ENCODE measurements at regions not wholly inside any gene's neighbourhood (a gene's known extent, or its start where the extent isn't known, plus 50 kb on each side); places are given as distances from the start of the nearest gene placed in this dataset.

DNA sequence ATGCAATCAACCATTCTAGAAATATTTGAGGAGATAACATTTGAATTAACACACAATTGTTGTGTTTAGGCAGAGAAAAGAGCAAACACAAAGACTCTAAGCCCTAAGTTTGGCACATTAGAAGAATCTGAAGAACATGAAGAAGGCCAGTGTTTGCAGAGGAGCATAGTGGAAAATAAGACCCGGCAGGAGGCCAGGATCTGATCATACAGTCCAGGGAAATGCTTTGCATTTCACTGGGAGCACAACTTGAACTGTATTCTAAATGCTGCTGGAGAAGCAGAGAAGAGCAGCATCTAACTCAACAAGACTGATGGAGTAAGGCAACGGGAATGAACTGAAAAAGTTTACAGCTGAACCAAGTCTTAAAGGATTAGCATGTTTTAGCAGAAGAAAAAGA is 463.4 kb downstream of the ZNF608 start:
- in situ Hi-C loops (cut with MboI; ENCODE audit: low pct_unique_long_range_greater_than_20kb in 2 of 9, low sequenced_read_pairs in 9 of 9, unreplicated experiment in 9 of 9) = no loop called here
- WGBS, 10 experiments = 17 to 92% (median 53%) methylated on average over 1 to 2 of the region's 2 CpGs; no CpG with 5 or more reads in 1 of the 10 experiments
- Histone ChIP-seq H3K27ac (no peak overlapping the region), H3K4me3 (no peak overlapping the region), H3K4me1 (replicated peaks in 1 of 2) (peaks cover 11 to 21% of the 10 kb centered on the region in 2 donors)
- peak in 2 of 8 experiments; percentile 16 to 17 for ATAC-seq (replicated peaks in 6 of 8)

DNA sequence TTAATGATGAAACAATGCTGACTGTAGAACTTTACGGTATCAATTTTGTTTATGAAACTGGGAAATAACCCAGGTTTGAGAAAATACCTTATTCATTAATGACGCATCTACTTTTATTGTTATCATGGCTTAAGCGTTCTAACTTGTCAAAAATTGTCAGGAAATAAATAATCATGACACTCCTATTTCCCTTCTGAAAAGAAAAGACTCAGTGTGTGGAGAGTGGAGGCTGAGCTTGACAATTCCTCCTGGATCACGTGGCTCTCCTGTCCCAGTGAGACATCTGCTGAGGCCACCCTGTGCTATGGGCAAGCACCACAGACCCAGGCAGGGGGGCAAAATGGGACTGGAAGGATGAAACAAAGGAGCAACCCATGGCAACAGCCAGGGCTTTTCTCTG is 466.4 kb downstream of the ZNF608 start:
- Histone ChIP-seq H3K27ac (no peak overlapping the region), H3K4me3 (no peak overlapping the region), H3K4me1 (replicated peaks in 1 of 2) (peaks cover 11 to 17% of the 10 kb centered on the region in 2 donors)
- WGBS, 10 experiments = 33 to 100% (median 73%) methylated on average over 1 to 4 of the region's 4 CpGs
- in situ Hi-C loops (cut with MboI; ENCODE audit: low pct_unique_long_range_greater_than_20kb in 2 of 9, low sequenced_read_pairs in 9 of 9, unreplicated experiment in 9 of 9) = no loop called here
- peak in 2 of 8 experiments; percentile 36 to 73 for ATAC-seq (replicated peaks in 6 of 8)

DNA sequence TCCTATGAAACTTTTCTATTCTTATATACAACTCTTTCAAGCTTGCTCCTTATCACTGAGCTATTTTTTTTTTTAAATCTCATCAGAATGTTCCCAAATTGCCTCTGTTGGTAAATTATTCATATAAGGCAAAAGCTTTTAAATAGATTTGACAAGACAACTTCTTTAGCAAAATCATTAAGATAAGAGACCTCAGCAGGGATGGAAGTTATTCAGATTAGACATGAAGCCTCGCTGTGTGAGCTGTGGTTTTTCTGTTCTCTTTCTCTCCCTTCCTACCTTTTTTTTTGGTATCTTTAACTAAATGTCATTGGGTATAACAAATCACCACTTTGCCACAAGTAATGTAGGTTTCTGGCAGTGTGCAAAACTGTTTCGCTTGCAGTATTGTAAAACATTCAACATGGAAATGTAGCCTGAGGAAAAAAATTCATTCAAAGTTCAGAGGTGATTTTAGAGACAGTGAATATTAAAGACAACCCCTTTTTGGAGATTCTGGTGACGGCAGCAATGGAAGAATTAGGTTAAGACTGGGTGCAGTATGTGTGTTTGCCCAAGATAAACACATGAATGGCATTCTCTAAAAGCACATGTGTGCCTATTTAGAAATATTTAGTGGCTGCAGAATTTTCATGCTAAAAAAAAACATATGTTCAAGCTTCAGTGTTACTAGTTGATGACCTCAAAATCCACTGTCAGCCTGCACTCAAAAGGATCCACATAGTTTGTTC is 467.1 kb downstream of the ZNF608 start:
- no peak overlapping the region for H3K4me3 ChIP-seq
- H3K27ac ChIP-seq = no peak overlapping the region
- H3K4me1 ChIP-seq (replicated peaks in 1 of 2) = peaks cover 11 to 17% of the 10 kb centered on the region in 2 donors
- WGBS, 10 experiments = 0 to 92% (median 53%) methylated on average over 1 to 3 of the region's 3 CpGs
- in situ Hi-C loops (cut with MboI; ENCODE audit: low pct_unique_long_range_greater_than_20kb in 2 of 9, low sequenced_read_pairs in 9 of 9, unreplicated experiment in 9 of 9) = no loop called here
- ATAC-seq (replicated peaks in 6 of 8) = peak in 2 of 8 experiments; percentile 25 to 93

DNA sequence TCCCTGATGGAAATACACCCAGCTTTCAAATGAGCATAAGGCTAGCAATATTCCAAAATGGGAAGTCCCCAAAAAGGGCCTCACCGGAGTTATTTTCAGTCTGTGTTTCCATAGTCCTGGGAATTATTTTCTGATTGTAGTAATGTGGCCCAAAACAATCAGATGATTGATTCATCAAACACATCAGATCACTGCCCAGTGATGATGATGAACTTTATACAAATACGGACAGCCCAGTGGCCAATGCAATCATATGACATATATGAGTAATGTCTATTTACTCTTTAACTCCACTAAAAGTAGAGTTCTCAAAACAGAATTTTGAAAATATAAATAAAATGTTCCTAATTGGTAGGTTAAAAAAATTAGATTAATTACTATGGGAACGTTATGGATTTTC is 467.8 kb downstream of the ZNF608 start:
- Histone ChIP-seq H3K4me3 (no peak overlapping the region), H3K4me1 (replicated peaks in 1 of 2) (peaks cover 11 to 17% of the 10 kb centered on the region in 2 donors), H3K27ac (no peak overlapping the region)
- WGBS, 10 experiments = 49 to 100% (median 91%) methylated on average over 2 to 3 of the region's 3 CpGs; no CpG with 5 or more reads in 1 of the 10 experiments
- in situ Hi-C loops (cut with MboI; ENCODE audit: low pct_unique_long_range_greater_than_20kb in 2 of 9, low sequenced_read_pairs in 9 of 9, unreplicated experiment in 9 of 9) = no loop called here
- ATAC-seq (replicated peaks in 6 of 8) = peak in 1 of 8 experiments; percentile 43

DNA sequence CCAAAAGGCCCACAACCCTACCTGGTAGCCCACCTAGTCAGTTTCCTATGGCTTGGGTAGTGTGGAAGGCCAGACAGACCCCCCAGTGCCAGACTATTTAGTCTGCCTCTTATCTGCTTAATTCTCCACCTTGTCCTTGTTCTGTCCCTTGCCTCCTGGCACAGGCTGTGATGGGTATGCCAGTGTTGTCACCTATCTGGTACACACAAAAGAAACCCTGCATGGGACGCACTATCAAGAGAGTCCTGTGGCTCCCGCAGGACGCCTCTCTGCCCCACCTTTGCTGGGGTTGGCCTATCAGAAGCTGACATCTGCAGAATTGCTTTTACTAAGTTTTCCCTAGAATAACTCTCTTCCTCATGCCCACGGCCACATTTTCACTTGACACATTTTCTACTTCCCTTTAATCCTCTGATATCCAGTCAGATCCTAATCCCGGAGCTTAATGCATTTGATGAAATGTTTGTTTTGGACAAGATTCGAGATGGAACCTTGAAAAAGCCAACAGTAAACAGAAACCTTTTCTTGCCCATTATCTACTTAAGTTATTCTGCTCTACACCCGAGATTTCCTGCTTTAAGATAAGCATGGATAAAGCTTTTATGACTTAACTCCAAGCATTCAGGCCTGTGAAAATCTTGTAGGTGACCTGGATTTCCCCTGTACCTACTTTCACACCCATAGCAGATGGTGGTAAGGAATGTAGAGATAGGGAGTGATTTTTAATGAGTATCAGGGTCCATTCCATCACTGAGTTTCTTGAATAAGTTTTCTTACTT is 468.5 kb downstream of the ZNF608 start:
- in situ Hi-C loops (cut with MboI; ENCODE audit: low pct_unique_long_range_greater_than_20kb in 2 of 9, low sequenced_read_pairs in 9 of 9, unreplicated experiment in 9 of 9) = no loop called here
- 21 to 100% (median 91%) methylated on average over 1 to 7 of the region's 7 CpGs for WGBS, 10 experiments
- no peak overlapping the region for H3K27ac ChIP-seq

DNA sequence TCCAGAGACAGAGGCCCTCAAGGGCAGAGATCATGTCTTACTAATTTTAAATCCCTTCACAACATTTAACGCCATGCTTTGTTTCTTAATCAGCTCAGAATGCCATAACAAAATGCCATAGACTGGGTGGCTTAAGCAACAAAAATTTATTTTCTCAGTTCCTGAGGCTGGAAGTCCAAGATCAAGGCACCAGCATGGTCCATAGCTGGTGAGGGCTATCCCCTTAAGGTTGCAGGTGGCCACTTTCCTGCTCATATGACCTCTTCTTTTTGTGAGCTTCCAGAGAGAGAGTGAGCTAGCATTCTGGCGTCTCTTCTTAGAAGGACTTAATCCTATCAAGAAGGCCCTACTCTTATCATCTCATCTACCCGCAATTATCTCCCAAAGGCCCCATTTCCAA is 470.3 kb downstream of the ZNF608 start:
- ATAC-seq (replicated peaks in 6 of 8) = no peak
- H3K4me1 ChIP-seq (replicated peaks in 1 of 2) = peaks cover 17 to 22% of the 10 kb centered on the region in 2 donors
- no peak overlapping the region for H3K27ac ChIP-seq
- H3K4me3 ChIP-seq = no peak overlapping the region
- 79 to 100% (median 90%) methylated on average over 2 to 3 of the region's 3 CpGs; no CpG with 5 or more reads in 2 of the 10 experiments for WGBS, 10 experiments
- in situ Hi-C loops (cut with MboI; ENCODE audit: low pct_unique_long_range_greater_than_20kb in 2 of 9, low sequenced_read_pairs in 9 of 9, unreplicated experiment in 9 of 9) = no loop called here

More for the DNA sequence above, 468.5 kb downstream of the ZNF608 start:
- peaks cover 11 to 17% of the 10 kb centered on the region in 2 donors for H3K4me1 ChIP-seq (replicated peaks in 1 of 2)
- H3K4me3 ChIP-seq = no peak overlapping the region
- peak in 1 of 8 experiments; percentile 17 for ATAC-seq (replicated peaks in 6 of 8)

DNA sequence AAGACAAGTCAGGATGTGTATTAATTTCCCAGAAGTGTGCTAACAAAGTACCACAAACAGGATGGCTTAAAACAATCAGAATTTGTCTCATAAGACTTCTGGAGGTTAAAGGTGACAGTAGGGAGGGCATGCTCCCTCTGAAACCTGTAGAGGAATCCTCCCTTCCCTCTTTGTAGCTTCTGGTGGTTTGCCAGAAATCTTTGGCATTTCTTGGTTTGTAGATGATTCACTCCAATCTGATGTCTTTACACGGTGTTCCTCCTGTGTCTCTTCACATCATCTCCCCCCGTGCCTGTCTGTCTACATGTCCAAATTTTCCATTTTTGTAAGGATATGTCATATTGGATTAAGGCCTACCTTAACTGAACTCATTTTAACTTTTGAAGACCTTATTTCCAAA is 471.5 kb downstream of the ZNF608 start:
- Histone ChIP-seq H3K4me1 (replicated peaks in 1 of 2) (peaks cover 9 to 19% of the 10 kb centered on the region in 2 donors), H3K27ac (no peak overlapping the region), H3K4me3 (no peak overlapping the region)
- no peak for ATAC-seq (replicated peaks in 6 of 8)
- in situ Hi-C loops (cut with MboI; ENCODE audit: low pct_unique_long_range_greater_than_20kb in 2 of 9, low sequenced_read_pairs in 9 of 9, unreplicated experiment in 9 of 9) = no loop called here
- 25 to 100% (median 79%) methylated on average over 1 to 2 of the region's 2 CpGs; no CpG with 5 or more reads in 4 of the 10 experiments for WGBS, 10 experiments

DNA sequence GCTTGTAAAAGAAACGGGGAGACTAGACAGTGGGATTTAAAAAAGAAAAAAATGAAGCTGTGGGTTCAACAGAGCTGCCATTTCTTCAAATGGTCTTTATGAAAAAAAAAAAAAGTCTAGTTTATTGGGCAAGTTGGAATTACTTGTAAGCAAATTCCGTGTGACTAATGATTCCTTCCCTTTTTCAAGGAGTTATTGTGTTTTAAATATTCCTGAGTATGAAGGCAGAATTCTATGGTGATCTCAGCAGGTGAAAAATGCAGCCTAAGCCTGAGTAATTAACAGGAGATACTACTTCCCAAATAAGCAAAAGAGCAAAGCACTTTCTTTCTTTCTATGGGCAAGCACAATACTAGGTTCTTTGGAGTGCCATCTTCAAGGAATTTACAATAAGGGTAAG is 481.9 kb downstream of the ZNF608 start:
- in situ Hi-C loops (cut with MboI; ENCODE audit: low pct_unique_long_range_greater_than_20kb in 2 of 9, low sequenced_read_pairs in 9 of 9, unreplicated experiment in 9 of 9) = no loop called here
- Histone ChIP-seq H3K27ac (no peak overlapping the region), H3K4me3 (no peak overlapping the region), H3K4me1 (replicated peaks in 1 of 2) (peaks cover 30 to 31% of the 10 kb centered on the region in 2 donors)
- WGBS, 10 experiments = 11 to 75% (median 56%) methylated on average over 1 to 2 of the region's 2 CpGs
- ATAC-seq (replicated peaks in 6 of 8) = no peak

DNA sequence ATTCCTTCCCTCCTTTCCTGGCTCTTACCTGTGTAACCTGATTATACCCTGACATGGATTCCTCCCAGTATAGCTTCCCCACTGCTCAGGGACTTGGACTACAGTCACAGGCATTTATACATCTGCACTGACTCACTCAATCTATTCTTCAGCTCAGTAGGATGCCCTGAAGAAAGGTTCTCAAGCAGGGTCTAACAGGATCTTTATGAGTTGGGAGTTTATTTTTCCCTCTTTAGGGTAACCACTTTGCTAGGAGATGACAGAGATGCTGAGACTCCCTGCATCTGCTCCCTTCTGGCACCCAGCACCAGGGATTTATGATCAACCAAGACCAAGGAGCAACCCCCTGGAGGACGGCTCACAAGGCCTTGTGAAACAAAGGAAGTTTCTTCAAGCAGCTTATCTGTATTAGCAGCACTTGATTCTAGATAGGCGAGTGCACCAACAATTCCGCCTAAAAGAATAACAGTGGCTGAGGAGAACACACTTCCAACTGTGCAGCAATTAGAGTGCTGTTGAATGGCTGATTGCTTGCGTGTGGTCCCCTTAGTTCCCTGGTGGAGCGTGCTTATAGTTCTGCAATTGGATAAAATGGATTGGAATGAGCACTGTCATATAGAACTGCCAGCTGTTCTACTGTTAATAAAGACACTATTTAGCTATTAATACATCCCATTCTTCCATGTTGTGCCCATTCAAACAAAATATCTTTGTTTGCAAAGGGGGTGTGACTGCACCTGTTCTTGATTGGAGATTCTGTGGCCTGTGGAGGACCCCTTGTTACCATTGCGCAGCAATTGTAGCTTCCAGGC is 482.6 kb downstream of the ZNF608 start:
- H3K4me1 ChIP-seq (replicated peaks in 1 of 2) = peaks cover 30 to 31% of the 10 kb centered on the region in 2 donors
- in situ Hi-C loops (cut with MboI; ENCODE audit: low pct_unique_long_range_greater_than_20kb in 2 of 9, low sequenced_read_pairs in 9 of 9, unreplicated experiment in 9 of 9) = no loop called here
- 11 to 100% (median 66%) methylated on average over 1 to 5 of the region's 6 CpGs; no CpG with 5 or more reads in 1 of the 10 experiments for WGBS, 10 experiments
- ATAC-seq (replicated peaks in 6 of 8) = peak in 5 of 8 experiments; percentile 59 to 90 (median 79)
- H3K4me3 ChIP-seq = no peak overlapping the region
- no peak overlapping the region for H3K27ac ChIP-seq

DNA sequence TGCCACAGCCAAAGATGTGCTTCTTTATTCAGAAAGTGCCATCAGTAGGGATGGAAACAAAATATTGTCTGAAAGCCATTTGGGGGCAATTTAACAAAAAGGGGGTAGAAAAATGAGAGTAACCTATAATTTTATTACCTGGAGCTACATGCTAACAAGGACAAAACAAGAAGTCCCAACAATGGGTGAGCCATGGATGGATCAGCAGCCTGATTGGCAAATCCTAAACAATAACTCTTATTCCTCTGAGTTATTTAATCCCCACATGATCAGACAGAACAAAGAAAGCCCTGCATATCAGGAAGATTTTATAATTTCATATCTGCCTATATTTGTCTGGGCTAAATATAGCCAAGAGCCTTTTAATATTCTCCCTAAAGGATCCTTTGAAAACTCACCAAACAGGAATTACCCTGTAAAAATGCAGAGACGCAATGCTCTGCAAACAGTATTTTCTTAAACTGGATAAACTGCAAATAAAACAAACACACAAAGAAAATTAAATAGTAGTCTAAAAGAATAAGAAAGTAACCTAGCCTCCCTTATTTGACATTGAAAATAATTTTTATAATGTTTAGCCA is 483.4 kb downstream of the ZNF608 start:
- ATAC-seq (replicated peaks in 6 of 8) = no peak
- in situ Hi-C loops (cut with MboI; ENCODE audit: low pct_unique_long_range_greater_than_20kb in 2 of 9, low sequenced_read_pairs in 9 of 9, unreplicated experiment in 9 of 9) = no loop called here
- H3K4me3 ChIP-seq = no peak overlapping the region

DNA sequence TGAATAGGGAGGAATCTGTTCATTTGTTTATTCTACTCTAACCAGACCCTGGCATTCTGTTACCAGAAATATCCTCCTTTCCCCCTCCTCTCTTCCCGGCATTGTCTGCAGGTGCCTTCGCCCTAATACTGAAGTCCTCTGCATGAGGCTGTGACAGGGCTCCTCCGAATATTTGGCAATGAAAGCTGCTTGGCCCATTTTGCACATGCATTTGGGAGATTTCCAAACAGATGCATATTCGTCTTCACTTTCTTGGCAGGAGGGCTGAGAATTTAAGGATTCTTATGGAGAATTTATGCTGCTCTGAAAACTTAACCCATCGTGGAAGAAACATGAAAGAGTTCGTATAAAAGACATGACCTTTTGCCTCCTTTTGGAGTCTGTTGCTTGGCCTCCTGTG is 484.0 kb downstream of the ZNF608 start:
- Histone ChIP-seq H3K4me1 (replicated peaks in 1 of 2) (peaks cover 30 to 31% of the 10 kb centered on the region in 2 donors), H3K27ac (no peak overlapping the region), H3K4me3 (no peak overlapping the region)
- peak in 7 of 8 experiments; percentile 40 to 97 (median 70) for ATAC-seq (replicated peaks in 6 of 8)
- in situ Hi-C loops (cut with MboI; ENCODE audit: low pct_unique_long_range_greater_than_20kb in 2 of 9, low sequenced_read_pairs in 9 of 9, unreplicated experiment in 9 of 9) = no loop called here
- WGBS, 10 experiments = 0 to 23% (median 2%) methylated on average over 2 to 6 of the region's 6 CpGs

More for the DNA sequence above, 483.4 kb downstream of the ZNF608 start:
- no peak overlapping the region for H3K27ac ChIP-seq
- H3K4me1 ChIP-seq (replicated peaks in 1 of 2) = peaks cover 30 to 31% of the 10 kb centered on the region in 2 donors
- 47 to 100% (median 81%) methylated on average over 1 of the region's 1 CpG; no CpG with 5 or more reads in 2 of the 10 experiments for WGBS, 10 experiments

DNA sequence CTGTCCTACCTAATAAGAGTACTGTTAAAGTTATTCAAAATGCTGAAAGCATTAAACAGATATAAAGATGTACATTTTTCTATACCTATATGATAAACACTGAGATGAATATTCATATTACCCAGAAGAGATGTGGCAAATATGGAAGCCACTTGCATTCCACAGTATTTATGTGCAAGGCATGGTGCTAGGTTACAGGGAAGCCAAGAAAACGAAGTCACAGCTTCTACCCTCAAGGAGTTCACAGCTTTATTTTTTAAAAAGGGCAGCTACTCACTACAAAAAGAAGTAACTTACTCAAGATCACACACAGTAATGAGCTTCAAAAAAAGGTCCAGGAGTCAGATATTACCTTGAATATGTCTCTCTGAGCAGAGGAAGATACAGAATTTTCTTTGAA is 484.6 kb downstream of the ZNF608 start:
- WGBS, 10 experiments = 22 to 57% (median 38%) methylated on average over 1 of the region's 1 CpG; no CpG with 5 or more reads in 7 of the 10 experiments
- no peak overlapping the region for H3K4me3 ChIP-seq
- peaks cover 30 to 31% of the 10 kb centered on the region in 2 donors for H3K4me1 ChIP-seq (replicated peaks in 1 of 2)
- ATAC-seq (replicated peaks in 6 of 8) = peak in 3 of 8 experiments; percentile 9 to 53 (median 11)
- in situ Hi-C loops (cut with MboI; ENCODE audit: low pct_unique_long_range_greater_than_20kb in 2 of 9, low sequenced_read_pairs in 9 of 9, unreplicated experiment in 9 of 9) = no loop called here
- no peak overlapping the region for H3K27ac ChIP-seq

Data from motor neuron (in vitro differentiated cells).